IPS-15b (cell line): ENCODE measurements at regions not wholly inside any gene's neighbourhood (a gene's known extent, or its start where the extent isn't known, plus 50 kb on each side); places are given as distances from the start of the nearest gene placed in this dataset.

Experiments
- H3K27me3 ChIP-seq: one replicate; pipeline ENCODE4 v1.6.1; 2013; ENCODE audit warnings: low read length; ENCODE audit not compliant: control insufficient read depth, insufficient read depth
- H3K36me3 ChIP-seq: one replicate; pipeline ENCODE4 v1.6.1; 2013; ENCODE audit warnings: low read length; ENCODE audit not compliant: control insufficient read depth, insufficient read depth
- H3K4me1 ChIP-seq: one replicate; pipeline ENCODE4 v1.6.1; 2013; ENCODE audit warnings: mild to moderate bottlenecking, low read length; ENCODE audit not compliant: control insufficient read depth, insufficient read depth
- H3K4me3 ChIP-seq: one replicate; pipeline ENCODE4 v1.5.1; 2013; ENCODE audit warnings: low read depth, low read length
- H3K9ac ChIP-seq: one replicate; pipeline ENCODE4 v1.6.1; 2013; ENCODE audit warnings: low read depth, mild to moderate bottlenecking, low read length
- H3K9me3 ChIP-seq: one replicate; pipeline ENCODE4 v1.6.1; 2013; ENCODE audit warnings: mild to moderate bottlenecking, low read length; ENCODE audit not compliant: control insufficient read depth, insufficient read depth

DNA sequence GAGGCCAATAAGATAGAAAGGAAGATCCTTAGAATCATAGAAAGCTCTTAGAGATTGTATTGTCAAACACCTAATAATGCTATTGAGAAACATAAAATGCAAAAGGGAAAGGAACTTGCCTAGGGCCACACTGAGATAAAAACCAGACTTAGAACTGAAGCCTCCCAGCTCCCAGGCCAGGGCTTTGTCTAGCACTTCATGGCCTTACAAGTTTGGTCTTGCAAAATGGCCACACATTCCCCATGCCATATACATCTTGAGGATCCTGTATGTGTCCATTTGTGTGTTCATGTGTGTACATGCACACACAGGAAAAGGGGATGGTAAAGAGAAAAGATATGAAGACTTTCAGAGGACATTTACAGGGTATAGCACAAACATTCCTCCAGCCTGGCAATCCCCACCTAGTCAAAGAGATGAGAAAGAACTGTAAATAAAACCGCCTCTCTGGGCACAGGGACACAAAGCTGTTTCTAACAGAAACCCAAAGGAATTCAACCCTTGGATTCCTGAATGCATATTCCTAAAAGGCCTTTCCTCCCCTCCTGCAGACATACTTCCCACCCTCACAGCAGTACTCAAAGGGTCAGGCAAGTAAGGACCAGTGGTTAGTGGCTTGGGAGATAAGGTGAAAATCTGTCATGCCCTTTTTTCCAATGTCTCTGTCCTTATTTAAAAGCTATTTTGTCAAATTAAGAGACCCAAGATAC lies 99.7 kb upstream of the KLHL29 start:
- H3K9ac ChIP-seq, result no peak overlapping the region
- H3K36me3 ChIP-seq, result no peaks in the 10 kb centered on the region
- no peak overlapping the region for H3K4me3 ChIP-seq
- no peaks in the 10 kb centered on the region for H3K9me3 ChIP-seq
- H3K27me3 ChIP-seq, result no peaks in the 10 kb centered on the region
- no peaks in the 10 kb centered on the region for H3K4me1 ChIP-seq

DNA sequence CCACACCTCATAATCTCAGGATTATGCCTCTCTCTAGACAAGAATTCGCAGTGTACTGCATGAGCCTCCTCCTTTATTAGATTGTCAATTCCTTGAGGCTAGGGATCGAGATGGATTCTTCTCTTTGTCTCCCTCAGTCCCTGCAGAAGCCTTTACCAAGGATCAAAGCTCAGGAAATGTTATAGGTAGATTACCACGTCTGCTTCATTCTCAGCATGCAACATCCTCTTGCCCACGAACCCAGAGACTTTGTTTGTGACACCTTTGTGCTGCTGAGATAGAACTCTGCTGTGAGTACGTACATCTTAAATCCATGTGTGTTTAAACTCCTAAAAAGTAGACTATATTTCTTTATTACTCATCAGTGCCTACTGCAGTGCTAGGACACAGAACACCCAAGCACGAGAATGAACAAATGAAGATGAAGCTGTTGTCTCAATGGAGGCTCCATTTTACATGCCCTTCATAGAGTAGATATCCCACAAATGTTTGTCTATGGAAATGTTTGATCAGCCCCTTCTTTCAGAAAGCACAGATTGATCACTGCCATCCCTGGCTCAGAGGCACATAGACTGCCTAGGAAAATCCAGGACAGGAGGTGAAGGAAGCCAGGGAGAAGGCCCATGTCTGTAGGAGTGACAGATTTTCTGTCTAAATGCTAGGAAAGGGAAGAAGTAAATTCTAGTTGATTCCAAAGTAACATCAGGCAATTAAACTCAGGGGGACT lies 98.8 kb upstream of the KLHL29 start:
- Histone ChIP-seq H3K36me3 (no peaks in the 10 kb centered on the region), H3K4me1 (no peaks in the 10 kb centered on the region), H3K9ac (no peak overlapping the region), H3K4me3 (no peak overlapping the region), H3K9me3 (no peaks in the 10 kb centered on the region), H3K27me3 (no peaks in the 10 kb centered on the region)

DNA sequence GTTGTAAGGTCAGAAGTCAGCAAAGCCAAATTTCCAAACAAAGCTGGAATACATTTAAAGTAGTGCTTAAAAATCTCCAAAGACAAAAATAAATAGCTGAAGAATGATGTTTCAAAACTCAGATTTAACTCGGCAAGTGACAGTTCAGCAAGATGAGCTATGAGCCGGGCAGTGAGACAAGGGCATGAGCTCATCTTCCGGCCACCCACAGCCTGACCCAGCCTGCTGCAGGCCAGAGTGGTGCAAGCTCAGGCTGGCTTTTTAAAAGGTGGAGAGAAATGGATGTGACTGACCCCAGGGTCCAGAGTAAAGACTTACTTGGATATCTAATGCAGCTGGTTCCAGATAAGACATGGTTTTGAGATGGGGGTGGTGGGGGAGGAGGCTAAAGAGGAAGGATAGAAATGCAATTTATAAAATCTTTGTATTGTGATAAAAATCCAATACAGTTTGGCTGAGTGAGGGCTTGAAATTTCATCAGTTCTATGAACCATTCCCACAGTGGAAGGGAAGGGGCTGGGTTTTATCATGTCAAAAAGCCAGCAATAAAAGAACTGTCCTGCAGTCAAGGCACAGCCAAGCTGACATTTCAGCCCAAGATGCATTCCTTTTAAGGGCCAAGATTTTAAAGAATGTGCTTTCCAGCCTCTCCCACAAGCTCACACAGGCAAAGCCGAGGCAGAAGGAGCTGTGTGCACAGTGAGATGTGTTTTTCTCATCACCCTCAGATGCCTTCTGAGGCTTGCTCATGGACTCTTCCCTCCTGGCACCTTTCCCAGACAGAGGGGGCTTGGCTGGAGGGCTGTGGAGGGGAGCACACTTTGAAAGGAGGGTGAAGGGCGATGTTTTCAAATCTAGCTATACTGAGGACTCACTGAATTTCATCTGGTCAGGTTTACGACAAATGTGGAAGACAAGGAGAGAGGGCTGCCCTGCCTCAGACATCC lies 97.9 kb upstream of the KLHL29 start:
- Histone ChIP-seq H3K27me3 (no peaks in the 10 kb centered on the region), H3K9ac (no peak overlapping the region), H3K4me3 (no peak overlapping the region), H3K36me3 (no peaks in the 10 kb centered on the region), H3K9me3 (no peaks in the 10 kb centered on the region), H3K4me1 (no peaks in the 10 kb centered on the region)

DNA sequence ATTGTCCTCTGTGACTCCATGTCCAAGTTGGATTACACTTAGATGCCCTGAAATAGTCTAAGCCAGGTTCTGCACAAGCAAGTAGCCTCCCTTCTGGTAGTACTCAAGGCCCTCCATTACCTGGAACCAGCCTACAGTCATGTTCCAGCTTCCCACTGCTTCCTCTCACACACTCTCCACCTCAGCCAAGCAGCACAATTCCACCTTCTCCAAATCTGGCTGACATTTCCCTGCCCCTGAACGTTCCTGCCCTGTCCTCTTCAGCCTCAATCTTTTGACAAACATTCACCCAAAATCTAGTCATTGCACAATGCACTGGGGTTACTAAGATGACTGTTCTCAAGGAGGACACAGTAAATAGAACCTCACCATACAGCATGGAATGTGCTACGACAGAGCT lies 95.3 kb upstream of the KLHL29 start:
- H3K36me3 ChIP-seq, result no peaks in the 10 kb centered on the region
- no peaks in the 10 kb centered on the region for H3K4me1 ChIP-seq

DNA sequence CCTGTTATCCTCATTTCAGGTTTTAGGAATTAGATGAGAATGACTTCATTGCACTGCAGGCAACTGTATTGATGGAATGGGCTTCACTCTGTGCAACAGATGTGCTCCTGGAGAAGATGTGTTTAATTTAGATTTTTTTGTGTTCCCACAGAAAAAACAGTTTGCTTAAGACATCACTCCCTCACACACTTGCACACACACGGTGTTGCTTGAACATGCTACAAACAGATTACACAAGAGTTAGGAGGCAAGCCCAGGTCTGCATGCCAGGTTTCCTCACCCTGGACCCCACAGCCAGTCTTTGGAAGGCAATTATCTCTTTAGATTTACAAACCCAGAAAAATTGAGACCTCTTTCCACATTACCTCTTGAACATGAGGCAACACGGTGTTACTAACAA lies 93.7 kb upstream of the KLHL29 start:
- Histone ChIP-seq H3K4me1 (no peaks in the 10 kb centered on the region), H3K27me3 (no peaks in the 10 kb centered on the region), H3K4me3 (no peak overlapping the region), H3K9me3 (no peaks in the 10 kb centered on the region), H3K36me3 (no peaks in the 10 kb centered on the region), H3K9ac (no peak overlapping the region)

More for the DNA sequence above, 95.3 kb upstream of the KLHL29 start:
- Histone ChIP-seq H3K9me3 (no peaks in the 10 kb centered on the region), H3K9ac (no peak overlapping the region), H3K27me3 (no peaks in the 10 kb centered on the region), H3K4me3 (no peak overlapping the region)

DNA sequence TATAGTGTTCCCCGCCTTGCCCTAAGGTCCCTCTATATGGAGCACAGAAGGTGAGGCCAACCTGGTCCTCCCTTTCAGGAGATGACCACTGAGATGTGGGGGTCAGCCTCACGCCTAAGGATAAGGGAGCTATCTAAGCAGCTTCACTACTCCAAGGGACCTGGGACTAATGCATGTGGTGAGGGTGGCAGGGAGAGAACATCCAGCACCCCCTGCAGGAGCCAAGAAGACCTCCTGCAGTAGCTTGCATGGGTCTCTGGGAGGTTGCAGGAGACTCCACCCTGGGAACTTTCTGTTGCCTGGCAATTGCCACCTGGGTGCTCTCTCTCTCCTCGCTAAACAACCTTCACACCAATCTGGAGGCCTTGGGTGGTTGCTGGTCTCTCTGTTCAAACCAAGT lies 93.0 kb upstream of the KLHL29 start:
- no peaks in the 10 kb centered on the region for H3K27me3 ChIP-seq

DNA sequence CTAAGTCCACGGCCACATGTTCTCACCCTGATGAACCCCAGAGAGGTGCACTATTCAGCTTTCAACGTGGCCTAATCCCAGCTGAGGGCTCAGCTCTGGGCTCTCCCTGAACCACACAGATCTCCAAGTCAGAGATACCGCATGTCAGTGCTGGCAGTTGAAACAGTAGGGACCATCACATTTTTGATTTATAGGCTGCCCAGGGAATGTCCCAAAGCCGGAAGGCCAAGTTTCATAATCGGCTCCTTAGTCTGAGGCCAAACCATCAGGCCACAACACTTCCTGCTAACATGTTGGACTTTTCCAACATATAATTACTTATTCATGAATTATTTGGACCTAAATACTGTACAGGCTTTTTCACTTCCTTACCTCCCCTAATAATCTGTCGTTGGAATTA lies 91.9 kb upstream of the KLHL29 start:
- Histone ChIP-seq H3K27me3 (no peaks in the 10 kb centered on the region), H3K9me3 (no peaks in the 10 kb centered on the region)

More for the DNA sequence above, 93.0 kb upstream of the KLHL29 start:
- H3K36me3 ChIP-seq, result no peaks in the 10 kb centered on the region
- H3K4me1 ChIP-seq, result no peaks in the 10 kb centered on the region
- H3K9ac ChIP-seq, result no peak overlapping the region
- no peaks in the 10 kb centered on the region for H3K9me3 ChIP-seq
- H3K4me3 ChIP-seq, result no peak overlapping the region

DNA sequence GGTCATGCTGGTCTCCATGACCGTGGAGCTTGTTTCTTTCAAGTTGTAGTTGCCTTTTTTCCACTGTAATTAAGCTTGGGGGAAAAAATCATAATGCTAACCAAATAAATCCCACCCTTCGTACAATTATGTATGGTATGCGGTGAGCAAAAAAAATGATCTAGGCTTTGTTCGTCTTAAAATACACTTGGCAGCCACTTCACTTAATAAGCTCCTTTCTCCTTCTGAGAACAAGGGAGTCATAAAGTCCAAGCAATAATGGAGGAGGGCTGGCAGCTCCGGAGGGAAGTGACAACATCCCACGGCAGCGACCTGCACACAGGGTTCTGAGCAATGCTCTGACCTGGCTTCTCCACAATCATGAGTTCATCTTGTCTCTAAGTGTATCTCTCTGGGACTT lies 91.2 kb upstream of the KLHL29 start:
- H3K36me3 ChIP-seq, result peaks cover 3% of the 10 kb centered on the region
- no peak overlapping the region for H3K9ac ChIP-seq
- H3K4me3 ChIP-seq, result no peak overlapping the region
- H3K27me3 ChIP-seq, result no peaks in the 10 kb centered on the region
- H3K4me1 ChIP-seq, result no peaks in the 10 kb centered on the region
- H3K9me3 ChIP-seq, result no peaks in the 10 kb centered on the region

More for the DNA sequence above, 91.9 kb upstream of the KLHL29 start:
- Histone ChIP-seq H3K9ac (no peak overlapping the region), H3K36me3 (peaks cover 3% of the 10 kb centered on the region), H3K4me3 (no peak overlapping the region), H3K4me1 (no peaks in the 10 kb centered on the region)

DNA sequence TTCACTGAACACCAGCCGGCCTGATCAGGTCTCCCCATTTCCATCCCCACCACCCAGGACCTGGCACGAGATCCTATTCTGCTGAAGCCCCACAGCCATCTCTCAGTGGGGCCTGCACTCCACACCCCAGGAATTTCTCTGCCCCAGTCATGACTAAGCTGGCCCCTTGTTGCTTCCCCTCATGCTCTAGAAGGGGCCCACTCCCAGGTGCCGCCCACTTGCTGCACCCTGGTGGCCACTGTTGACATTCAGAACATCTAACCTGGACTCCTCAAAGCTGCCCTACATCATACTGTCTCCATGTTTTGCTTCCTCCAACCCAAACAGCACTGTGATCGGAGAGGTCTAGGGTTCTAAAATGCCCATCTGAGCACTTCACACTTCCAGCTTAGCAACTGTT lies 90.7 kb upstream of the KLHL29 start:
- Histone ChIP-seq H3K4me3 (no peak overlapping the region), H3K4me1 (no peaks in the 10 kb centered on the region), H3K36me3 (peaks cover 3% of the 10 kb centered on the region), H3K9me3 (no peaks in the 10 kb centered on the region), H3K9ac (no peak overlapping the region), H3K27me3 (no peaks in the 10 kb centered on the region)

DNA sequence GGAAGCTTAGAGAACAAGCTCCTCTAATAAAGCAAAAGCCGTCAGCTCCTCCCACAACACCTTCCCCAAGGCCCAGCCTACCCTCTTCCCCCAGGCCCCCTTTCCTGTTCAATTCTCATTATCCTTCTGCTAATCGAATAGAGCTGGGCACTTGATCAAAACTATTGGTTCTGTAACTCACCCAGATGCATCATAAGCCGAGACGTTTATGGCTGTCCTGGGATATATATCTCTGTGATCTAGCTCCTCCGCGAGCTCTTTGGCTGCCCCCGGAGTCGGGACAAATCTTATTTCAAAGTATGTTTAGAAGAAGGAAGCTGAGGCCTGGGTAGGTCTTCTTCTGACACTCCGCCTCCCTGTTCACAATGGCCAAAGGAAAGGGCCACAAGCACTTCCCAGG lies 88.3 kb upstream of the KLHL29 start:
- Histone ChIP-seq H3K27me3 (no peaks in the 10 kb centered on the region), H3K9me3 (no peaks in the 10 kb centered on the region), H3K4me3 (no peak overlapping the region), H3K36me3 (peaks cover 3% of the 10 kb centered on the region), H3K9ac (no peak overlapping the region), H3K4me1 (no peaks in the 10 kb centered on the region)

DNA sequence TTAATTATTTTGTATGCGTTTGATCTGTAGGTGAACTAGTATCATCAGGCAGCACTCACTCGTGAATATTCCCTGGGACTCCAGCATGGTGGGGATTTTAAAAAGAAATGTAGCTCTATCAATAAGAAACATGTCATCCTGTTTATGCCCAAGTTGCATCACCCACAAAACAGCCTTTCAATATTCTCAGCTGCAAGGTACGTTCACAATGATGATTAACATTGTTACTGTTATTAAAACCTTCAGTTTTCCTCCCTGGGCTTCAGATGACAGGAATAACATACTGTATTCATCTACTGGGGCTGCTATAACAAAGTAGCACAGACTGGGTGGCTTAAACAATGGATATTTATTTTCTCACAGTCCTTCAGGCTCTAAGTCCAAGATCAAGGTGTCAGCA lies 87.9 kb upstream of the KLHL29 start:
- Histone ChIP-seq H3K4me3 (no peak overlapping the region), H3K27me3 (no peaks in the 10 kb centered on the region), H3K36me3 (peaks cover 3% of the 10 kb centered on the region), H3K4me1 (no peaks in the 10 kb centered on the region), H3K9me3 (no peaks in the 10 kb centered on the region), H3K9ac (no peak overlapping the region)
